Prostate gland (tissue), 2 donors: ENCODE measurements at regions not wholly inside any gene's neighbourhood (a gene's known extent, or its start where the extent isn't known, plus 50 kb on each side); places are given as distances from the start of the nearest gene placed in this dataset.

Experiments used
- DNase-seq: peaks from one replicate; pipeline ENCODE4 v3.0.0-alpha.2; 2019; ENCODE audit warnings: low spot score
- H3K27ac ChIP-seq, 2 donors: fragments of 200-600 bp; sonication (generic); 2 replicates each; pipeline ENCODE4 v1.5.1; 2017 to 2019
- H3K27me3 ChIP-seq: fragments of 200-600 bp; sonication (generic); replicated peaks from 2 replicates; pipeline ENCODE4 v1.5.1; 2019; ENCODE audit not compliant: insufficient read depth
- H3K36me3 ChIP-seq, 2 donors: fragments of 200-600 bp; sonication (generic); 1 replicate in 1 of 2; 2 replicates in 1 of 2; pipeline versions ENCODE4 v1.5.1 to v1.8.1; 2017 to 2019
- H3K4me1 ChIP-seq: fragments of 200-600 bp; sonication (generic); replicated peaks from 2 replicates; pipeline ENCODE4 v1.5.1; 2019
- H3K4me3 ChIP-seq, 2 donors: fragments of 200-600 bp; sonication (generic); 2 replicates each; pipeline ENCODE4 v1.5.1; 2017 to 2019
- H3K9me3 ChIP-seq: fragments of 200-600 bp; sonication (generic); 2 replicates; pipeline ENCODE4 v1.5.1; 2017
- POLR2A ChIP-seq: fragments of 450-650 bp; IDR thresholded peaks from one replicate; pipeline ENCODE4 v1.6.1; 2016; ENCODE audit warnings: antibody characterized with exemption, mild to moderate bottlenecking
- POLR2AphosphoS5 ChIP-seq: sonication (generic); formaldehyde crosslinking; IDR thresholded peaks from one replicate; pipeline ENCODE4 v1.6.1; 2017; ENCODE audit warnings: antibody characterized with exemption
- WGBS: methylation state at CpG from one replicate; pipeline ENCODE4 v1.1.5; 2018; 5-methylcytosine and 5-hydroxymethylcytosine counted together
- intact Hi-C: fragments of 100-400 bp; cut with DNase I; formaldehyde crosslinking; loops from one replicate; pipeline ENCODE4 v1.14.2; 2022
- TF ChIP-seq, protein P1 (sequence below), 4 experiments: fragments of 200-600 bp in 2 of 4; fragments of 450-650 bp in 2 of 4; sonication (generic) in 2 of 4; IDR thresholded peaks; 1 replicate in 3 of 4; 2 replicates in 1 of 4; pipeline ENCODE4 v1.5.1; 2016 to 2019; ENCODE audit warnings: antibody characterized with exemption in 4 of 4, mild to moderate bottlenecking in 2 of 4, moderate library complexity in 2 of 4

- TF ChIP-seq POLR2A: no peak
- TF ChIP-seq, protein P1, sequence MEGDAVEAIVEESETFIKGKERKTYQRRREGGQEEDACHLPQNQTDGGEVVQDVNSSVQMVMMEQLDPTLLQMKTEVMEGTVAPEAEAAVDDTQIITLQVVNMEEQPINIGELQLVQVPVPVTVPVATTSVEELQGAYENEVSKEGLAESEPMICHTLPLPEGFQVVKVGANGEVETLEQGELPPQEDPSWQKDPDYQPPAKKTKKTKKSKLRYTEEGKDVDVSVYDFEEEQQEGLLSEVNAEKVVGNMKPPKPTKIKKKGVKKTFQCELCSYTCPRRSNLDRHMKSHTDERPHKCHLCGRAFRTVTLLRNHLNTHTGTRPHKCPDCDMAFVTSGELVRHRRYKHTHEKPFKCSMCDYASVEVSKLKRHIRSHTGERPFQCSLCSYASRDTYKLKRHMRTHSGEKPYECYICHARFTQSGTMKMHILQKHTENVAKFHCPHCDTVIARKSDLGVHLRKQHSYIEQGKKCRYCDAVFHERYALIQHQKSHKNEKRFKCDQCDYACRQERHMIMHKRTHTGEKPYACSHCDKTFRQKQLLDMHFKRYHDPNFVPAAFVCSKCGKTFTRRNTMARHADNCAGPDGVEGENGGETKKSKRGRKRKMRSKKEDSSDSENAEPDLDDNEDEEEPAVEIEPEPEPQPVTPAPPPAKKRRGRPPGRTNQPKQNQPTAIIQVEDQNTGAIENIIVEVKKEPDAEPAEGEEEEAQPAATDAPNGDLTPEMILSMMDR (IDR thresholded peaks at IDR 0.05): no peak
- no peak for TF ChIP-seq POLR2AphosphoS5
- peaks cover 6% of the 10 kb centered on the region for H3K4me1 ChIP-seq
- no peak for DNase-seq
- H3K4me3 ChIP-seq: no peak overlapping the region
- no peaks in the 10 kb centered on the region for H3K27me3 ChIP-seq
- H3K9me3 ChIP-seq: no peaks in the 10 kb centered on the region
- WGBS: 82% methylated on average over 1 of the region's 1 CpG
- no peaks in the 10 kb centered on the region for H3K36me3 ChIP-seq
- intact Hi-C loops: no loop called here
- H3K27ac ChIP-seq: no peak overlapping the region
Measured at GRCh38 chr3:177429079-177429478, 231.8 kb upstream of the TBL1XR1 start.

DNA sequence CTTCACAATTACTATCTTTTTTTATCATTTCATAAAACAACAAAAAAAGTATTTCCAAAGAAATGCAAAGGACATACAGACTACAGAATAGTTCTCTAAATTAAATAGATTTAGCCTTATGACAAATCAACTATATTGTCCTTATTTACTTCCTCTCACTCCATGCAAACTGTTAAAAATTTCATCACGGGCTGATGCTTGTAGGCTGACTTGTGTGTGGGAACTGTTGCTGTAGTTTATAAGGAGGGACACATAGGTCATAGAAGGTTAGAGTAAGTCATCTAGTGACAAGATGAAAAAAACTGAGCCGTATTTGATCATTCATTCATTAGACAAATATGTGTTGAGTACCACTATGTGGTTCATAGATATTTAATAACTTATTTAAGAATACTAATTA lies 232.5 kb upstream of the TBL1XR1 start:
- WGBS: 88% methylated on average over 2 of the region's 2 CpGs
- intact Hi-C loops: no loop called here

DNA sequence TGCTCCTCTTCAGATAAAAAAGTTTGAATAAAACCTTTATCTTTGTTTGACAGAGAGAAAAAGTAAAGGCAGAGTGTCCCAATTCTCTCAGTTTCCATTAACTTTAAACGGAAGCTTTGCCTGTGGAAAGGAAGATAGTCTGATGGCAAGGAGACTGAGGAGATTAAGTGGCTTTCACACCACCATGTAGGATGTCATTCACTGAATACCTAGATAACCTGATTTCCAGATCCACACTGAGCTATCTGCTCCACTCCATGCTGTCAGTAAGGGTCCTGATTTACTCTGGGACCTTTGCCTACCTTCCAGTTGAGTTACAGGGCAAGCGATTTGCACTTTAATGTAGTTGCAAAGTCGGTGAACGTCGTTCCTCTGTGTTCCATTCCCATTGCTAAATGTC lies 233.4 kb upstream of the TBL1XR1 start:
- no peak overlapping the region for H3K4me3 ChIP-seq
- intact Hi-C loops: no loop called here
- no peak for DNase-seq
- 86% methylated on average over 5 of the region's 5 CpGs for WGBS
- peaks cover 6% of the 10 kb centered on the region for H3K4me1 ChIP-seq
- no peaks in the 10 kb centered on the region for H3K27me3 ChIP-seq
- no peak overlapping the region for H3K27ac ChIP-seq
- TF ChIP-seq POLR2AphosphoS5: no peak
- TF ChIP-seq, protein P1 (IDR thresholded peaks at IDR 0.05): no peak
- no peak for TF ChIP-seq POLR2A
- no peaks in the 10 kb centered on the region for H3K9me3 ChIP-seq
- no peaks in the 10 kb centered on the region for H3K36me3 ChIP-seq

More for the DNA sequence above, 232.5 kb upstream of the TBL1XR1 start:
- Histone ChIP-seq H3K4me1 (peaks cover 6% of the 10 kb centered on the region), H3K4me3 (no peak overlapping the region), H3K27me3 (no peaks in the 10 kb centered on the region), H3K27ac (no peak overlapping the region), H3K36me3 (no peaks in the 10 kb centered on the region), H3K9me3 (no peaks in the 10 kb centered on the region)
- DNase-seq: no peak
- TF ChIP-seq POLR2AphosphoS5 (no peak), POLR2A (no peak)
- TF ChIP-seq, protein P1 (IDR thresholded peaks at IDR 0.05): no peak

- DNase-seq: no peak
- H3K27ac ChIP-seq: peak overlapping the region in 1 of 2 donors; percentile 6
- intact Hi-C loops: no loop called here
- WGBS: 22% methylated on average over 7 of the region's 7 CpGs
- H3K27me3 ChIP-seq: no peaks in the 10 kb centered on the region
- TF ChIP-seq POLR2A (no peak), POLR2AphosphoS5 (no peak)
- TF ChIP-seq, protein P1 (IDR thresholded peaks at IDR 0.05): no peak
- no peaks in the 10 kb centered on the region for H3K36me3 ChIP-seq
- H3K4me1 ChIP-seq: peaks cover 6% of the 10 kb centered on the region
- H3K4me3 ChIP-seq: no peak overlapping the region
- H3K9me3 ChIP-seq: no peaks in the 10 kb centered on the region
Measured at GRCh38 chr3:177431525-177432176, 234.4 kb upstream of the TBL1XR1 start.

DNA sequence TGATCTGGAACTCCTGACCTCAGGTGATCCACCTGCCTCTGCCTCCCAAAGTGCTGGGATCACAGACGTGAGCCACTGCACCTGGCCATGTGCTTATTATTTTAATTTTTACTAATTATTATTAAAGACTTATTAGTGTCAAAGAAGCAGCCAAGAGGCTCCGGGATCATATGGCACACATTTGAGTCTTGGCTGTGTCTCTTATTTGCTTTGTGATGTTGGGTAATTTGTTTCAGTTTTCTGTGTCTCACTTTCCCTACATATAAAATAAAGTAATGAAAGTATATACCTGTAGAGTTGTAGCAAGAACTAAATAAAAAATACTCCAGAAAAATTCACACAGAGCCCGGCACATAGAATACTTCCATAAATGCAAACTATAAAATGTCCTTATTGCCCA lies 238.0 kb upstream of the TBL1XR1 start:
- H3K27me3 ChIP-seq: no peaks in the 10 kb centered on the region
- WGBS: 65% methylated on average over 3 of the region's 3 CpGs
- no peak overlapping the region for H3K4me3 ChIP-seq
- intact Hi-C loops: loop anchor here (5.0 kb wide), 1 partner anchor 102 kb away; no protein-coding TSS in a partner anchor
- H3K27ac ChIP-seq: no peak overlapping the region
- H3K36me3 ChIP-seq: no peaks in the 10 kb centered on the region
- no peak for DNase-seq
- H3K4me1 ChIP-seq: peaks cover 6% of the 10 kb centered on the region
- no peak for TF ChIP-seq POLR2AphosphoS5
- TF ChIP-seq, protein P1 (IDR thresholded peaks at IDR 0.05): no peak
- TF ChIP-seq POLR2A: no peak
- no peaks in the 10 kb centered on the region for H3K9me3 ChIP-seq
